Fibroblast of mammary gland (primary cell): ENCODE measurements at regions not wholly inside any gene's neighbourhood (a gene's known extent, or its start where the extent isn't known, plus 50 kb on each side); places are given as distances from the start of the nearest gene placed in this dataset.

Source experiments
- DNase-seq: peaks from one replicate; pipeline ENCODE4 v3.0.0-alpha.2; 2010; ENCODE audit warnings: low read depth
- H3K4me3 ChIP-seq: 2 replicates; pipeline ENCODE4 v1.5.1; 2011; ENCODE audit warnings: low read depth, mild to moderate bottlenecking, low read length, moderate library complexity; ENCODE audit not compliant: control insufficient read depth
- TF ChIP-seq, protein P1 (sequence below): conservative IDR thresholded peaks from 2 replicates; pipeline ENCODE4 v1.5.1; 2011; ENCODE audit warnings: low read depth, low read length, inconsistent platforms; ENCODE audit not compliant: control insufficient read depth, insufficient read depth

DNA sequence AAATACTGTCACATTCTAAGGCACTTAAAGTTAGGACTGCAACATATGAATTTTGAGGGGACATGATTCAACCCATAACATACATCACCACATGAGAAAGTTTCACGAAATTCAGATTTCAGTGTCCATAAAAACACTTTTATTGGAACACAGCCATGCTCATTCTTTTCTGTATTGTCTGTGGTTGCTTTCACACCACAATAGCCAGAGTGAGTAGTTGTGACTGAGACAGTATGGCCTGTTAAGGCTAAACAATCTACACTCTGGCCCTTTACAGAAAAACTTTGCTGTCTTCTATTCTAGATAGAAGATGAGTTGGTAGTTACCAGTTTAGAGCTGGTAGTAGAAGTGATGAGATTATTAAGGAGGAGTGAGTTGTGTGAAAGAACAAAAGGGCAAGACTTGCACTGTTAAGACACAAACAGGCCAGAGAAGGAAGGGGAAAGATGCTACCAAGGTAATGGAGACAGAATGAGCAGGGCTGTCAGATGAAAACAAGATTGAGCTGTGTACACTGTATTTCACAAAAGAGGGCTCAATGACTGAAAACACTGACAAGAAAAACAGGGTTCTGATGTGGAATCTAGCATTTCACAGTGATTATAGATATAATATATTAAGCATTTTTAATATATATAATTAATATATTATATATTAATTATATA, 108.6 kb downstream of the PPP1R3A start:
- no peak for DNase-seq
- H3K4me3 ChIP-seq, result no peak overlapping the region
- TF ChIP-seq, protein P1, sequence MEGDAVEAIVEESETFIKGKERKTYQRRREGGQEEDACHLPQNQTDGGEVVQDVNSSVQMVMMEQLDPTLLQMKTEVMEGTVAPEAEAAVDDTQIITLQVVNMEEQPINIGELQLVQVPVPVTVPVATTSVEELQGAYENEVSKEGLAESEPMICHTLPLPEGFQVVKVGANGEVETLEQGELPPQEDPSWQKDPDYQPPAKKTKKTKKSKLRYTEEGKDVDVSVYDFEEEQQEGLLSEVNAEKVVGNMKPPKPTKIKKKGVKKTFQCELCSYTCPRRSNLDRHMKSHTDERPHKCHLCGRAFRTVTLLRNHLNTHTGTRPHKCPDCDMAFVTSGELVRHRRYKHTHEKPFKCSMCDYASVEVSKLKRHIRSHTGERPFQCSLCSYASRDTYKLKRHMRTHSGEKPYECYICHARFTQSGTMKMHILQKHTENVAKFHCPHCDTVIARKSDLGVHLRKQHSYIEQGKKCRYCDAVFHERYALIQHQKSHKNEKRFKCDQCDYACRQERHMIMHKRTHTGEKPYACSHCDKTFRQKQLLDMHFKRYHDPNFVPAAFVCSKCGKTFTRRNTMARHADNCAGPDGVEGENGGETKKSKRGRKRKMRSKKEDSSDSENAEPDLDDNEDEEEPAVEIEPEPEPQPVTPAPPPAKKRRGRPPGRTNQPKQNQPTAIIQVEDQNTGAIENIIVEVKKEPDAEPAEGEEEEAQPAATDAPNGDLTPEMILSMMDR, result no peak

DNA sequence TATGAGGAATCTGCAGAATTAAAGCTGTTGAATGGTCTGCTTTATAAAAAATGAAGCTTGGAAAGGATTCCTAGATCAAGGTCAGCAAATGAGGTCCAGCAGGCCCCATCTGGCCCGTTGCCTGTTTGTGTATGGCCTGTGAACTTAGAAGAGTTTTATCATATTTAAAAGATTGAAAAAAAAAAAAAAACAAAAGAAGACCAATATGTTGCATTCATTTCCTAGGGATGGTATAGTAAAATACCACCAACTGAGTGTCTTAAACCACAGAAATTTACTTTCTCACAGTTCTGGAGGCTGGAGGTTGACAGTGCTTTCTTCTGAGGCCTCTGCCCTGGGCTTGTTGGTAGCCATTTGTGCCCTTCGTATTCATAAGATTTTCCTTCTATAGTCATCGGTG, 109.2 kb downstream of the PPP1R3A start:
- H3K4me3 ChIP-seq, result no peak overlapping the region
- no peak for DNase-seq
- TF ChIP-seq, protein P1, result no peak

DNA sequence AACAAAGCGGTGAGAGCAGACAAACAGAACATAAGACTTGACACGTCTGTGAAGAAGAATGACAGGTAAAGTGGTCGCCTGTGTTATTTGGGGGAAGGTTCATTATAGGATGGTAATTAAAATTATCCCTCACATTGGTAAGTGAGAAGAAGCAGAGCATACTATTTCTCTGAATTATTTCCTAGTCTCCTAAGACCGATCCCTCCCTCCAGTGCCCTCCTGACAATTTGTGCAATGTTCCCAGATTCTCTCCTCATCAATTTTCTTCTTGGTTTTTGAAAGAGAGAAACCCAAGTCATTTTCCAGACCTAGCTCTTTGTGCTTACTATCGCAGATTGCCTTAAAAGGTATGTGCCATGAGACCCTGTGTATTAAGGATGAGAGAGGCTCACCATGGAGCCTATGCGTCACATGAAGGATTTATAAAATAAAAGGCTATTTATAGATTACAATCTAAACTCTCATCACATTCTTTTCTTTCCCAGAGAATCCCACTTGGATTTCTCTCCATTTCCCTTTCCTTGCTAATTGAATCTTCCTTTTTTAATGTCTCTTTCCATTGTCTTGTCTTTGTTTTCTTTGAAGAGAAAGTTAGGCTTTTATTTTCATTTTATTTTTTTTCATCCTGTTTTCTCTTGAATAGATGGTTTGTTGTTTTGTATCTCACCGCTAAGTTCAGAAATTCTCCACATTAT, 112.0 kb downstream of the PPP1R3A start:
- H3K4me3 ChIP-seq, result no peak overlapping the region
- TF ChIP-seq, protein P1, result no peak
- no peak for DNase-seq

DNA sequence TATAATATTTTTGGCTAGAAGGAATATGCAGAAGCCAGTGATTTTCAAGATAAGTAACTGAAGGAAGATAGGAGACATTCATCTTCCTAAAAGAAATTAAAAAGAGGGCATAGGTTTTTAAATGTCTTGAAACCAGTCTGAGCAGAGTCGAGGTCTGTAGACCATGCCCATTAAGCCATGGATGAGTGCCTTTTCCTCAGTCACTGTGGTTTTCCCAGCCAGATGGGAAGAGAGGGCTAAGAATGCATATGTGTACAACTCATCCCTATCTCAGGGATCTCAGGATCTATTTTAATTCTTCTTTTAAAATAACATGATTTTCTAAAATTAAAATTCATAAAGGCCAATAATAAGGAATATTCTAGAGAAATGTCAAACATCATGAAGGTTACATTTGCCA, 112.8 kb downstream of the PPP1R3A start:
- no peak for DNase-seq
- TF ChIP-seq, protein P1, result no peak
- H3K4me3 ChIP-seq, result no peak overlapping the region

- TF ChIP-seq, protein P1, result no peak
- no peak for DNase-seq
- no peak overlapping the region for H3K4me3 ChIP-seq
Observed at GRCh38 chr7:113804475-113805095, 114.2 kb downstream of the PPP1R3A start.

- no peak overlapping the region for H3K4me3 ChIP-seq
- TF ChIP-seq, protein P1, result no peak
- no peak for DNase-seq
Observed at GRCh38 chr7:113801751-113802150, 117.1 kb downstream of the PPP1R3A start.
